HG03558 (cell line): ENCODE measurements at regions not wholly inside any gene's neighbourhood (a gene's known extent, or its start where the extent isn't known, plus 50 kb on each side); places are given as distances from the start of the nearest gene placed in this dataset.

Experiments
- ATAC-seq: cut with Tn5 transposase; IDR thresholded peaks from one replicate; pipeline ENCODE4 v1.9.1; 2021; ENCODE audit warnings: moderate number of reproducible peaks; ENCODE audit not compliant: unreplicated experiment; ENCODE audit errors: extremely low read depth

- no peak for ATAC-seq
Observed at GRCh38 chr4:62930884-62931283, 1478.4 kb downstream of the TECRL start.

GRCh38 chr4:62928483-62928882 is 1480.8 kb downstream of the TECRL start:
- no peak for ATAC-seq

- ATAC-seq: no peak
Observed at GRCh38 chr4:62927574-62927973, 1481.7 kb downstream of the TECRL start.

GRCh38 chr4:62923783-62924182 is 1485.5 kb downstream of the TECRL start:
- ATAC-seq: no peak

GRCh38 chr4:62917649-62918048 is 1491.6 kb downstream of the TECRL start:
- no peak for ATAC-seq

GRCh38 chr4:62914758-62915157 is 1494.5 kb downstream of the TECRL start:
- ATAC-seq: no peak

GRCh38 chr4:62913065-62913464 is 1496.2 kb downstream of the TECRL start:
- no peak for ATAC-seq

- ATAC-seq: no peak
Observed at GRCh38 chr4:62912531-62912930, 1496.7 kb downstream of the TECRL start.

- no peak for ATAC-seq
Observed at GRCh38 chr4:62909238-62909637, 1500.0 kb downstream of the TECRL start.

GRCh38 chr4:62901101-62901500 is 1508.1 kb downstream of the TECRL start:
- no peak for ATAC-seq

GRCh38 chr4:62899646-62900364 is 1509.4 kb downstream of the TECRL start:
- ATAC-seq: no peak

- no peak for ATAC-seq
Observed at GRCh38 chr4:62898115-62898514, 1511.1 kb downstream of the TECRL start.

GRCh38 chr4:62896721-62897120 is 1512.5 kb downstream of the TECRL start:
- ATAC-seq: no peak

GRCh38 chr4:62881901-62882300 is 1527.3 kb downstream of the TECRL start:
- no peak for ATAC-seq

- ATAC-seq: no peak
Observed at GRCh38 chr4:62881210-62881609, 1528.0 kb downstream of the TECRL start.

GRCh38 chr4:62872856-62873255 is 1536.4 kb downstream of the TECRL start:
- no peak for ATAC-seq

GRCh38 chr4:62871078-62871477 is 1538.2 kb downstream of the TECRL start:
- no peak for ATAC-seq

GRCh38 chr4:62870451-62870850 is 1538.8 kb downstream of the TECRL start:
- ATAC-seq: no peak

- ATAC-seq: no peak
Observed at GRCh38 chr4:62865261-62865660, 1544.0 kb downstream of the TECRL start.

GRCh38 chr4:62849696-62850095 is 1559.6 kb downstream of the TECRL start:
- no peak for ATAC-seq

- no peak for ATAC-seq
Observed at GRCh38 chr4:62835631-62836030, 1573.6 kb downstream of the TECRL start.

- ATAC-seq: no peak
Observed at GRCh38 chr4:62822306-62822705, 1586.9 kb downstream of the TECRL start.
